ENCODE measurements at regions not wholly inside any gene's neighbourhood (a gene's known extent, or its start where the extent isn't known, plus 50 kb on each side); places are given as distances from the start of the nearest gene placed in this dataset.
A peak's percentile ranks its signal among the peaks of the same experiment; 100 is the strongest.

DNA sequence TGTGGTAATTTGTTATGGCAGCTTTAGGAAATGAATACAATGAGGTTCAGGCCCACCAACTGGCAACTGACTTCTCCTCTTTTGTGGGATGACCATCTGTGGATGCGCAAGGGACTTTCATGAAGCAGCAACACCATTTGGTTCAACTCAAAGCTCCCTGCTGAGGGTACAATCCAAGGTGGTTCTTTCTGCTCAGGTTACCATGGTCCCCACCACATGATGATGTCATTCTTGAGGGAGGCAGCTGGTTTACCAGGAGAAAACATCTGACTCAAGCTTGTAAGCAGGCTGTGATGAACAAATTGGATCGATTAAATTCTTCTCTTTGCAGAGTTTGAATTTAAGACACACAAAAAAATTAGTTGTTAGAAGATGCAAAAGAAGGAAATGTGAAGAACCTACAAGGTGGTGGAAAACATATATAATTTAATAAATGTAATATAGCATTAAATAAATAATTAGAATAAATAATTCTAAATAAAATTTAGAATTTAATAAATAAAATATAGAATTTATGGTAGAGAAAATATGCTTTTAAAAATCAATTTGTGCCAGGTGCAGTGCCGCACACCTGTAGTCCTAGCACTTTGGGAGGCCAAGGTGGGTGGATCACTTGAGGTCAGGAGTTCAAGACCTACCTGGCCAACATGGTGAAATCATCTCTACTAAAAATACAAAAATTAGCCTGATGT, 67.6 kb upstream of the ANKFN1 start:
- intact Hi-C loops (cut with DNase I): no loop called here
- no peaks in the 10 kb centered on the region for H3K36me3 ChIP-seq
- H3K27ac ChIP-seq: no peak overlapping the region
- TF ChIP-seq, protein P1, sequence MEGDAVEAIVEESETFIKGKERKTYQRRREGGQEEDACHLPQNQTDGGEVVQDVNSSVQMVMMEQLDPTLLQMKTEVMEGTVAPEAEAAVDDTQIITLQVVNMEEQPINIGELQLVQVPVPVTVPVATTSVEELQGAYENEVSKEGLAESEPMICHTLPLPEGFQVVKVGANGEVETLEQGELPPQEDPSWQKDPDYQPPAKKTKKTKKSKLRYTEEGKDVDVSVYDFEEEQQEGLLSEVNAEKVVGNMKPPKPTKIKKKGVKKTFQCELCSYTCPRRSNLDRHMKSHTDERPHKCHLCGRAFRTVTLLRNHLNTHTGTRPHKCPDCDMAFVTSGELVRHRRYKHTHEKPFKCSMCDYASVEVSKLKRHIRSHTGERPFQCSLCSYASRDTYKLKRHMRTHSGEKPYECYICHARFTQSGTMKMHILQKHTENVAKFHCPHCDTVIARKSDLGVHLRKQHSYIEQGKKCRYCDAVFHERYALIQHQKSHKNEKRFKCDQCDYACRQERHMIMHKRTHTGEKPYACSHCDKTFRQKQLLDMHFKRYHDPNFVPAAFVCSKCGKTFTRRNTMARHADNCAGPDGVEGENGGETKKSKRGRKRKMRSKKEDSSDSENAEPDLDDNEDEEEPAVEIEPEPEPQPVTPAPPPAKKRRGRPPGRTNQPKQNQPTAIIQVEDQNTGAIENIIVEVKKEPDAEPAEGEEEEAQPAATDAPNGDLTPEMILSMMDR (IDR thresholded peaks at IDR 0.05): no peak
- H3K4me1 ChIP-seq: no peaks in the 10 kb centered on the region
- ATAC-seq: no peak
- no peak for DNase-seq
- H3K27me3 ChIP-seq (ENCODE audit: low read depth): no peaks in the 10 kb centered on the region
- H3K9me3 ChIP-seq: no peaks in the 10 kb centered on the region
- H3K4me3 ChIP-seq: no peak overlapping the region

DNA sequence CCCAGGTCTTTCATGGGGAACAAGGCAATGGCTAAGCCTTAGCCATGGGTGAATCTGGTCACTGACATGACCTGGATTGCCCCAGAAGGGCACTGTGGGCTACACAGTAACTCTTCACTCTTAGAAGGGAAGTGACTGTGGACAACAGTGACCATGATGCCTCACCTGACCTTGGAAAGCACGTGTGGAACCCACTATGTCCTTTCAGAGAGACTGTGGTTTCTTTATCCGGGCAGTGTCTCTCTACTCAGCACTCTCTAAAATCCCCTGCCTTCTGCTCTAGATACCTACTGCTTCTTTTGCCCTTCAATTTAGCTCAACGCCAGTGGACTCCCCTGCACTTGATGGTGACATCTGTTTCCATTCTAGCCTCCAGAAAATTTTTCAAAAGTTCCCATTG, 66.1 kb upstream of the ANKFN1 start:
- H3K27ac ChIP-seq: no peak overlapping the region
- no peak for DNase-seq

DNA sequence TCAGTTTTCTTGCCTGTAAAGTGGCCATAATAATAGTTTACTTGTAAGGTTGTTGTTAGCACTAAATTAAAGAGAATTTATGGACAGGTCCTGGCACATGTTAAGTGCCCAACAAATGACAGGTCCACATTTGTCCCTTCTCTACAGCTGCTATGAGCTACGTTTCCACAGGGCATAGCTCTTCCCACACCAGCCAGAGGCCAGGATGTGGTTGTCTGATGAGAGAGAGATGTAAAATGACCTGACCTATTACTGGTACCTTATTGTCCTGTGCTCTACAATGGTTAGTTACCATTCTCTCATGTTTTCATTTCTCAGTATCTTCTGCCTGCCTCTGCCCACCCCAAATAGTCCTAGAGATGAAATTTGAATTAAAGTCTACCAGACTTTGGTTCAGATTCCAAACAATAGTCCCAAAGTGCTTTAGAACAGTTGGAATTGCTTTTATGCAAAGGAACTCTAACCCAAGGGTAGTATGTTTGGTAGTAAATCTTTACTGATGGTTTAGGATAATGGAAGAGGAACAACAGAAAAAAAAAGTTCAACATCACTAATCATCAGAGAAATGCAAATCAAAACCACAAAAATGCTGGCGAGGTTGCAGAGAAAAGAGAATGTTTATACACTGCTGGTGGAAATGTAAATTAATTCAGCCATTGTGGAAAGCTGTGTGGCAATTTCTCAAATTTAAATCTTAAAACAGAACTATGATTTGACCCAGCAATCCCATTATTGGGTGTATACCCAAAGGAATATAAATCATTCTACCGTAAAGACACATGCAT, 57.1 kb upstream of the ANKFN1 start:
- no peak overlapping the region for H3K4me3 ChIP-seq
- H3K27ac ChIP-seq: no peak overlapping the region
- no peaks in the 10 kb centered on the region for H3K4me1 ChIP-seq
- DNase-seq (no peak), ATAC-seq (no peak)
- intact Hi-C loops (cut with DNase I): no loop called here
- H3K27me3 ChIP-seq (ENCODE audit: low read depth): no peaks in the 10 kb centered on the region
- TF ChIP-seq, protein P1 (IDR thresholded peaks at IDR 0.05): no peak
- H3K36me3 ChIP-seq: no peaks in the 10 kb centered on the region
- H3K9me3 ChIP-seq: no peaks in the 10 kb centered on the region

More for the DNA sequence above, 66.1 kb upstream of the ANKFN1 start:
- TF ChIP-seq, protein P1 (IDR thresholded peaks at IDR 0.05): no peak
- Histone ChIP-seq H3K36me3 (no peaks in the 10 kb centered on the region), H3K9me3 (no peaks in the 10 kb centered on the region), H3K4me3 (no peak overlapping the region), H3K4me1 (no peaks in the 10 kb centered on the region), H3K27me3 (ENCODE audit: low read depth) (no peaks in the 10 kb centered on the region)
- no peak for ATAC-seq
- intact Hi-C loops (cut with DNase I): no loop called here

DNA sequence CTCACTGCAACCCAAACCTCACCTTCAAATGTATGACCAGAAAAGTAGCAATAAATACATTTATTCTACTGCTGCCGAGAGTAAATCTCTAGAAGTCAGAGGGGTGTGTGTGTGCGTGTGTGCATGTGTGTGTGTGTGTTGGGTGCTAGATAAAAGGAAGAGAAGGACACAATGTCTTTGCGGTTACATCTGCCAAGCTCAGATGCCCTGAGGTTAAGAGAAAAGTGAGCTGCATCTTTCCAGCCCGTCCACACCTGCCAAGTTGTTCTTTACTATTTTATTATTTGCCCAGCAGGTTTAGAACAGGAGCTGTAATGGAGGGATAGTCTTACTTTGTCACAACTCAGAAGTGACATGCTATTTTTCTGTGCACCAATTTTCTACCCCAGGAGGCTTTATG, 54.5 kb upstream of the ANKFN1 start:
- TF ChIP-seq, protein P1 (IDR thresholded peaks at IDR 0.05): no peak
- H3K4me1 ChIP-seq: no peaks in the 10 kb centered on the region
- no peaks in the 10 kb centered on the region for H3K27me3 ChIP-seq (ENCODE audit: low read depth)
- no peak for ATAC-seq
- H3K4me3 ChIP-seq: no peak overlapping the region
- no peak for DNase-seq
- H3K27ac ChIP-seq: no peak overlapping the region
- H3K9me3 ChIP-seq: no peaks in the 10 kb centered on the region
- intact Hi-C loops (cut with DNase I): no loop called here
- H3K36me3 ChIP-seq: no peaks in the 10 kb centered on the region

DNA sequence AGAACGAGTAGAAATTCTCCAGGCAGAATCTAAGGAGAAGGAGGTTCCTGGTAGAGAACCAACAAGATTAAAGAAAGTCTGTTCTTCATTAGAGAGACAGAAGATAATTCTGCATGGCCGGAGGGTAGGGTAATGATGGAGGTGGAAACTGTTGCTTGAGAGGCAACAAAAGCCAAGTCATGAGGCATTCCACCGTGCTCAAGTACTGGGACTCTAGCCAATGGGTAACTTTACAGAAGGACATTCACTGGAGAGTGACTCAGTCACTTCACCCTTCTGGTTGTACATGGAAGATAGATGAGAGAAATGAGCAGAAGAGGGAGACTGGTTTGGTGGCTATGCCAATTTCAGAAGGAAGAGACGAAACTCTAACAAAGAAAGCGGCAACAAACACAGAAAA, 53.6 kb upstream of the ANKFN1 start:
- intact Hi-C loops (cut with DNase I): no loop called here
- no peaks in the 10 kb centered on the region for H3K27me3 ChIP-seq (ENCODE audit: low read depth)
- no peak overlapping the region for H3K27ac ChIP-seq
- peak in 1 of 2 donors; percentile 29 for ATAC-seq
- TF ChIP-seq, protein P1 (IDR thresholded peaks at IDR 0.05): no peak
- H3K4me1 ChIP-seq: no peaks in the 10 kb centered on the region
- H3K36me3 ChIP-seq: no peaks in the 10 kb centered on the region
- DNase-seq: no peak
- H3K4me3 ChIP-seq: no peak overlapping the region
- H3K9me3 ChIP-seq: no peaks in the 10 kb centered on the region

All from lower lobe of right lung (tissue), 2 donors.